HCT116 (cell line): ENCODE measurements at regions not wholly inside any gene's neighbourhood (a gene's known extent, or its start where the extent isn't known, plus 50 kb on each side); places are given as distances from the start of the nearest gene placed in this dataset.

Experiments used
- ATAC-seq: fragments of 200-7000 bp; cut with Tn5 transposase; 2 replicates; pipeline ENCODE4 v1.9.1; 2020; ENCODE audit warnings: mild to moderate bottlenecking, moderate library complexity
- BruUV-seq: library from RNA; stranded (reverse); fragments of 400-500 nt; replicated peaks from 2 replicates; lab custom pipeline; 2021; lab: Mats Ljungman, UMichigan
- CTCF ChIA-PET: fragments of 300-600 bp; sonication (Branson Sonifier 250); formaldehyde crosslinking; loops from one replicate; lab custom pipeline; 2021; ENCODE audit warnings: antibody characterized with exemption; lab: Charles Lee
- POLR2A ChIA-PET: fragments of 300-600, 350-600 bp; sonication (Branson Sonifier 250); formaldehyde crosslinking; loops from one replicate; lab custom pipeline; 2021; ENCODE audit warnings: antibody characterized with exemption; lab: Charles Lee
- RAD21 ChIA-PET, 2 experiments: fragments of 300-600 bp; sonication (Branson Sonifier 250); formaldehyde crosslinking; loops; one replicate each; lab custom pipeline; 2023; ENCODE audit warnings: low total read pairs in 2 of 2; ENCODE audit not compliant: uncharacterized antibody in 2 of 2, unreplicated experiment in 2 of 2, low non-redundant PET in 1 of 2; lab: Charles Lee
- DNase-seq: peaks from one replicate; pipeline ENCODE4 v3.0.0-alpha.2; 2010; ENCODE audit warnings: low read depth, low spot score
- H2AFZ ChIP-seq: fragments of 200-600 bp; shearing (Covaris generic), sonication (generic); 2 replicates; pipeline ENCODE4 v1.6.1; 2017; ENCODE audit warnings: low read depth, mixed run types, mixed read lengths, antibody characterized with exemption, low read length; ENCODE audit not compliant: poor library complexity, severe bottlenecking
- H3K27ac ChIP-seq: 2 replicates; pipeline ENCODE4 v1.5.1; 2012; ENCODE audit warnings: low read depth, low read length
- H3K27me3 ChIP-seq: fragments of 200-600 bp; sonication (generic); 2 replicates; pipeline ENCODE4 v1.6.1; 2016; ENCODE audit warnings: mixed run types, low read length, mixed read lengths; ENCODE audit not compliant: insufficient read depth
- H3K36me3 ChIP-seq, 2 experiments: fragments of 200-500 bp in 1 of 2; fragments of 200-600 bp in 1 of 2; sonication (Bioruptor generic) in 1 of 2; sonication (generic) in 1 of 2; 2 replicates each; pipeline versions ENCODE4 v1.5.1 to v1.6.1; 2014 to 2016; ENCODE audit warnings: low read length in 2 of 2, inconsistent platforms in 1 of 2, mixed read lengths in 1 of 2, mixed run types in 1 of 2; ENCODE audit not compliant: insufficient read depth in 2 of 2, control insufficient read depth in 1 of 2
- H3K4me1 ChIP-seq, 2 experiments: fragments of 200-600 bp in 1 of 2; sonication (generic) in 1 of 2; 2 replicates each; pipeline versions ENCODE4 v1.5.1 to v1.6.1; 2012 to 2017; ENCODE audit warnings: low read length in 2 of 2, inconsistent platforms in 1 of 2, mild to moderate bottlenecking in 1 of 2, mixed read lengths in 1 of 2, mixed run types in 1 of 2, moderate library complexity in 1 of 2; ENCODE audit not compliant: insufficient read depth in 2 of 2, control insufficient read depth in 1 of 2
- H3K4me2 ChIP-seq: fragments of 200-600 bp; sonication (generic); 2 replicates; pipeline ENCODE4 v1.6.1; 2017; ENCODE audit warnings: mixed run types, low read length, mixed read lengths
- H3K4me3 ChIP-seq, 2 experiments: fragments of 200-600 bp in 1 of 2; sonication (generic) in 1 of 2; replicated peaks in 1 of 2; 2 replicates each; pipeline ENCODE4 v1.5.1; 2011 to 2016; ENCODE audit warnings: low read length in 2 of 2, control low read depth in 1 of 2, low read depth in 1 of 2, mild to moderate bottlenecking in 1 of 2, mixed read lengths in 1 of 2, mixed run types in 1 of 2
- H3K79me2 ChIP-seq: fragments of 200-600 bp; sonication (generic); 2 replicates; pipeline ENCODE4 v1.6.1; 2017; ENCODE audit warnings: mild to moderate bottlenecking, mixed run types, low read length, moderate library complexity, mixed read lengths; ENCODE audit not compliant: insufficient read depth
- H3K9ac ChIP-seq: fragments of 200-600 bp; sonication (generic); 2 replicates; pipeline ENCODE4 v1.6.1; 2016; ENCODE audit warnings: low read length, mixed read lengths
- H3K9me2 ChIP-seq: fragments of 200-600 bp; sonication (generic), shearing (Covaris generic); 2 replicates; pipeline ENCODE4 v1.6.1; 2017; ENCODE audit warnings: mixed run types, mild to moderate bottlenecking, moderate library complexity; ENCODE audit not compliant: insufficient read depth
- H3K9me3 ChIP-seq, 2 experiments: fragments of 200-500 bp in 1 of 2; fragments of 200-600 bp in 1 of 2; sonication (Bioruptor generic) in 1 of 2; sonication (generic) in 1 of 2; 2 replicates each; pipeline ENCODE4 v1.6.1; 2014 to 2017; ENCODE audit warnings: low read length in 2 of 2, mixed read lengths in 2 of 2, inconsistent platforms in 1 of 2, low read depth in 1 of 2, mild to moderate bottlenecking in 1 of 2, mixed run types in 1 of 2, moderate library complexity in 1 of 2; ENCODE audit not compliant: control insufficient read depth in 1 of 2, insufficient read depth in 1 of 2
- H4K20me1 ChIP-seq: fragments of 200-600 bp; sonication (generic), shearing (Covaris generic); 2 replicates; pipeline ENCODE4 v1.6.1; 2017; ENCODE audit warnings: mixed run types, mild to moderate bottlenecking, moderate library complexity; ENCODE audit not compliant: insufficient read depth
- ATF3 ChIP-seq: IDR thresholded peaks from 2 replicates; pipeline ENCODE4 v1.6.1; 2012
- CBX3 ChIP-seq: IDR thresholded peaks from 2 replicates; pipeline ENCODE4 v1.6.1; 2012; ENCODE audit warnings: low read depth
- CEBPB ChIP-seq: IDR thresholded peaks from 2 replicates; pipeline ENCODE4 v1.6.1; 2012; ENCODE audit warnings: low read depth
- CTCF ChIP-seq, 3 experiments: fragments of 200-600 bp in 1 of 3; sonication (generic) in 1 of 3; IDR thresholded peaks in 2 of 3; conservative IDR thresholded peaks in 1 of 3; 2 replicates each; pipeline ENCODE4 v1.5.1; 2012 to 2017; ENCODE audit warnings: low read depth in 2 of 3, low read length in 2 of 3, antibody characterized with exemption in 1 of 3, borderline replicate concordance in 1 of 3, control low read depth in 1 of 3, mild to moderate bottlenecking in 1 of 3, mixed read lengths in 1 of 3, mixed run types in 1 of 3, moderate library complexity in 1 of 3; ENCODE audit not compliant: insufficient read depth in 1 of 3
- EGR1 ChIP-seq: IDR thresholded peaks from 2 replicates; pipeline ENCODE4 v1.6.1; 2012; ENCODE audit warnings: low read depth
- ELF1 ChIP-seq: IDR thresholded peaks from 2 replicates; pipeline ENCODE4 v1.6.1; 2012; ENCODE audit warnings: low read depth, borderline replicate concordance
- EZH2 ChIP-seq: fragments of 200-600 bp; sonication (generic); IDR thresholded peaks from 2 replicates; pipeline ENCODE4 v1.6.1; 2017; ENCODE audit warnings: antibody characterized with exemption, mixed run types
- EZH2phosphoT487 ChIP-seq: fragments of 200-600 bp; IDR thresholded peaks from 2 replicates; pipeline ENCODE4 v1.6.1; 2018; ENCODE audit warnings: antibody characterized with exemption, borderline replicate concordance
- FOSL1 ChIP-seq: IDR thresholded peaks from 2 replicates; pipeline ENCODE4 v1.6.1; 2012; ENCODE audit warnings: low read depth
- MAX ChIP-seq: IDR thresholded peaks from 2 replicates; pipeline ENCODE4 v1.6.1; 2012
- POLR2A ChIP-seq: IDR thresholded peaks from 2 replicates; pipeline ENCODE4 v1.7.0; 2011; ENCODE audit warnings: borderline replicate concordance; ENCODE audit not compliant: insufficient read depth, insufficient read length; ENCODE audit errors: extremely low read depth
- POLR2AphosphoS5 ChIP-seq: IDR thresholded peaks from 2 replicates; pipeline ENCODE4 v1.6.1; 2011; ENCODE audit warnings: mild to moderate bottlenecking, low read depth, low read length, moderate library complexity
- REST ChIP-seq: IDR thresholded peaks from 2 replicates; pipeline ENCODE4 v1.6.1; 2012; ENCODE audit warnings: low read depth
- SIN3A ChIP-seq: IDR thresholded peaks from 2 replicates; pipeline ENCODE4 v1.6.1; 2012; ENCODE audit warnings: low read depth
- ZBTB33 ChIP-seq: IDR thresholded peaks from 2 replicates; pipeline ENCODE4 v1.6.1; 2011; ENCODE audit warnings: mild to moderate bottlenecking, low read length, moderate library complexity; ENCODE audit not compliant: insufficient replicate concordance; ENCODE audit errors: extremely low read depth
- ZFX ChIP-seq: fragments of 450-650 bp; IDR thresholded peaks from 2 replicates; pipeline ENCODE4 v1.6.1; 2017
- ZNF274 ChIP-seq: fragments of 200-500 bp; sonication (Bioruptor generic); IDR thresholded peaks from 2 replicates; pipeline ENCODE4 v1.6.1; 2014; ENCODE audit warnings: mild to moderate bottlenecking, low read depth, low read length, inconsistent platforms
- intact Hi-C: fragments of 100-400 bp; cut with micrococcal nuclease; formaldehyde crosslinking; loops from 2 replicates; pipeline ENCODE4 v1.10.0; 2022

- TF ChIP-seq FOSL1 (no peak), POLR2AphosphoS5 (no peak), SIN3A (no peak)
These were observed 78.9 kb upstream of the CISTR start (continued) for GRCh38 chr12:53830631-53831030.

GRCh38 chr12:53836119-53836655 lies 84.4 kb upstream of the CISTR start:
- CTCF ChIA-PET = no interaction called here

More at GRCh38 chr12:53836119-53836655, 84.4 kb upstream of the CISTR start:
- ChIA-PET POLR2A (no interaction called here), RAD21 (no interaction called here)
- no peak for TF ChIP-seq SIN3A
- no peak for TF ChIP-seq CBX3
- no peak for TF ChIP-seq ELF1
- no peak for TF ChIP-seq EGR1
- TF ChIP-seq EZH2 = no peak
- TF ChIP-seq CEBPB = no peak
- no peak for TF ChIP-seq ZFX
- no peak for TF ChIP-seq POLR2A
- TF ChIP-seq EZH2phosphoT487 = no peak
- no peak for TF ChIP-seq MAX
- TF ChIP-seq ATF3 = no peak
- no peak for TF ChIP-seq CTCF (IDR thresholded peaks at IDR 0.05 in 2 of 3, conservative IDR thresholded peaks at IDR 0.05 in 1 of 3; ENCODE audit: borderline replicate concordance in 1 of 3, insufficient read depth in 1 of 3, low read depth in 2 of 3, low read length in 2 of 3)
- TF ChIP-seq ZNF274 = no peak
- no peak for TF ChIP-seq FOSL1
- no peak for TF ChIP-seq POLR2AphosphoS5
- no peak for TF ChIP-seq ZBTB33
- TF ChIP-seq REST = no peak
- H3K79me2 ChIP-seq = no peaks in the 10 kb centered on the region
- intact Hi-C loops = no loop called here
- H3K27ac ChIP-seq = no peak overlapping the region
- no peaks in the 10 kb centered on the region for H4K20me1 ChIP-seq
- BruUV-seq = no TSS peak
- no peaks in the 10 kb centered on the region for H3K9me3 ChIP-seq
- H2AFZ ChIP-seq = no peak overlapping the region
- no peaks in the 10 kb centered on the region; the same call in 1 of the 2 replicates for H3K9me2 ChIP-seq
- no peak overlapping the region for H3K9ac ChIP-seq
- DNase-seq (no peak), ATAC-seq (no peak)
- no peaks in the 10 kb centered on the region for H3K36me3 ChIP-seq
- H3K27me3 ChIP-seq = no peaks in the 10 kb centered on the region
- no peak overlapping the region for H3K4me3 ChIP-seq
- no peak overlapping the region for H3K4me2 ChIP-seq
- no peaks in the 10 kb centered on the region for H3K4me1 ChIP-seq
